ENCODE measurements at regions not wholly inside any gene's neighbourhood (a gene's known extent, or its start where the extent isn't known, plus 50 kb on each side); places are given as distances from the start of the nearest gene placed in this dataset.

DNA sequence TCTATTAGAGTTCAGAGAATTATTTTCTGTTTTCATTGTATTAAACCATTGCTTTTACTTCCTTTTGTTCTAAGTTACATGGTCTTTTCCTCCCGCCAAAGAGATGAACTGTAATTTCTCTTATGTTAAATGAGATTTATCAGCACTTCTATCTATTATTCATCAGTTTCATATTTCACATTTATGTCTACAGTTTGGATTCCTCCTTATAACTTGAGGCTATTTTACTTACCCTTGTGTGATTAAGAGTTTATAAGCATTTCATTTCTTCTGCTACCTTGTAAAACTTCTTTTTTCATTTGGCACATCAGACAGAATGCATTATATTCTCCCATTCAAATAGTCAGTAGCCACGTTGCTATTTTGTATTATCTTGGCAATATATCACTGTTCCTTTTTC is 248.2 kb downstream of the PLA2G4A start:
- Mint-ChIP-seq H3K9me3 (no peaks in the 10 kb centered on the region), H3K36me3 (no peaks in the 10 kb centered on the region), H3K27me3 (no peaks in the 10 kb centered on the region), H3K27ac (no peak overlapping the region), H3K4me1 (ENCODE audit: unreplicated experiment) (no peaks in the 10 kb centered on the region), H3K4me3 (no peak overlapping the region)
- no peak for DNase-seq (ENCODE audit: extremely low spot score, unreplicated experiment)
- no peak for TF ChIP-seq CTCF (conservative IDR thresholded peaks at IDR 0.05)

DNA sequence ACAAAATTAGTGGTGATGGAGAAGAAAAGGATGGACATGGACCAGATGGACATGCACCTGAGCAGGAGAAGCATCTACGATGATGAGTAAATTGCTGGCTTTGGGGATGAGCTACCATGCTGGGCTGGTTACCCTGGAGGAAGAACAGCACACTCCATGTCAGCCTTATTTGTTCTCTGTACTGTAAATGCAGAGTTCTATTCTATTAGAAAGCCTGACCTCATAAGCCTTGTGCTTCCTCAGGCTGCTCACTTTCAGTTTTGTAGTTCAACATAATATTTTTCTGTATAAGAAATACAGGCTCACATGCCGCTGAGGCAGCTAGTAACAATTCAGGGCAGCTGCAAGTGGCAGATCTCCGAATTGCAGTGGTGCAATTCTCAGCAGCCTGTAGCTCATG is 249.6 kb downstream of the PLA2G4A start:
- no peaks in the 10 kb centered on the region for H3K4me1 Mint-ChIP-seq (ENCODE audit: unreplicated experiment)
- no peaks in the 10 kb centered on the region for H3K27me3 Mint-ChIP-seq
- no peaks in the 10 kb centered on the region for H3K36me3 Mint-ChIP-seq
- H3K4me3 Mint-ChIP-seq: no peak overlapping the region
- H3K9me3 Mint-ChIP-seq: no peaks in the 10 kb centered on the region
- H3K27ac Mint-ChIP-seq: no peak overlapping the region
- TF ChIP-seq CTCF (conservative IDR thresholded peaks at IDR 0.05): no peak
- DNase-seq (ENCODE audit: extremely low spot score, unreplicated experiment): no peak

GRCh38 chr1:187078916-187079315 is 250.2 kb downstream of the PLA2G4A start:
- H3K27ac Mint-ChIP-seq: no peak overlapping the region
- no peaks in the 10 kb centered on the region for H3K27me3 Mint-ChIP-seq
- no peaks in the 10 kb centered on the region for H3K36me3 Mint-ChIP-seq
- no peaks in the 10 kb centered on the region for H3K4me1 Mint-ChIP-seq (ENCODE audit: unreplicated experiment)
- H3K4me3 Mint-ChIP-seq: no peak overlapping the region
- TF ChIP-seq CTCF (conservative IDR thresholded peaks at IDR 0.05): no peak
- H3K9me3 Mint-ChIP-seq: no peaks in the 10 kb centered on the region
- DNase-seq (ENCODE audit: extremely low spot score, unreplicated experiment): no peak

DNA sequence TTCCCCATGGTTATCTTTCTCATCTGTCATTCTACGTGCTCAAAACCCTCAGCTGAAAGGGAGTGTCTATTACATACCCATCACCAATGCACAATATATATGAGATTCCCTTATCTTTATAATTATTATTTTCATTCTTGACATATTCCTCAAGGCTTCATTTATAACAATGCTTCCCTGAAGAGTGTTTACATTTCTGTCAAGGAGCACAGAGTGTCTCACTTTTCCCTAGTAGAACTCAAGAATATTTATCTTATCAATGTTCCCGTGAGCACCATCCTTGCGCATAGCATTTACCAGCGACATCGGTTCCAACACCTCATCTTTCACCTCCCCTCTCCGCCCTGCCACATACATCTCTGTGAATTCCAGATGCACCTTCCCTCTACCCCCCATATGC is 250.6 kb downstream of the PLA2G4A start:
- H3K4me3 Mint-ChIP-seq: no peak overlapping the region
- H3K9me3 Mint-ChIP-seq: no peaks in the 10 kb centered on the region
- no peaks in the 10 kb centered on the region for H3K36me3 Mint-ChIP-seq
- H3K27ac Mint-ChIP-seq: no peak overlapping the region
- H3K27me3 Mint-ChIP-seq: no peaks in the 10 kb centered on the region
- H3K4me1 Mint-ChIP-seq (ENCODE audit: unreplicated experiment): no peaks in the 10 kb centered on the region
- DNase-seq (ENCODE audit: extremely low spot score, unreplicated experiment): no peak
- TF ChIP-seq CTCF (conservative IDR thresholded peaks at IDR 0.05): no peak

GRCh38 chr1:187091666-187092065 is 262.9 kb downstream of the PLA2G4A start:
- Mint-ChIP-seq H3K4me3 (no peak overlapping the region), H3K27ac (no peak overlapping the region), H3K27me3 (no peaks in the 10 kb centered on the region), H3K36me3 (no peaks in the 10 kb centered on the region), H3K9me3 (peaks cover 6% of the 10 kb centered on the region), H3K4me1 (ENCODE audit: unreplicated experiment) (no peaks in the 10 kb centered on the region)
- DNase-seq (ENCODE audit: extremely low spot score, unreplicated experiment): no peak
- no peak for TF ChIP-seq CTCF (conservative IDR thresholded peaks at IDR 0.05)

GRCh38 chr1:187092104-187092503 is 263.4 kb downstream of the PLA2G4A start:
- no peak for TF ChIP-seq CTCF (conservative IDR thresholded peaks at IDR 0.05)
- no peak for DNase-seq (ENCODE audit: extremely low spot score, unreplicated experiment)
- Mint-ChIP-seq H3K36me3 (no peaks in the 10 kb centered on the region), H3K27me3 (no peaks in the 10 kb centered on the region), H3K4me3 (no peak overlapping the region), H3K9me3 (peaks cover 6% of the 10 kb centered on the region), H3K27ac (no peak overlapping the region), H3K4me1 (ENCODE audit: unreplicated experiment) (no peaks in the 10 kb centered on the region)

All from type B pancreatic cell (in vitro differentiated cells).